GM18507 (cell line): ENCODE measurements at regions not wholly inside any gene's neighbourhood (a gene's known extent, or its start where the extent isn't known, plus 50 kb on each side); places are given as distances from the start of the nearest gene placed in this dataset.

Source experiments
- DNase-seq: peaks from one replicate; pipeline ENCODE4 v3.0.0; 2011; ENCODE audit warnings: low read depth; ENCODE audit not compliant: insufficient read length; ENCODE audit errors: extremely low spot score
- FAIRE-seq: peaks from 2 replicates; lab custom pipeline; 2011; peaks lifted over from hg19 to GRCh38; lab: Jason Lieb, UNC

GRCh38 chr1:182113879-182114626 lies 52.5 kb upstream of the ZNF648 start:
- DNase-seq = no peak
- FAIRE-seq = no peak

DNA sequence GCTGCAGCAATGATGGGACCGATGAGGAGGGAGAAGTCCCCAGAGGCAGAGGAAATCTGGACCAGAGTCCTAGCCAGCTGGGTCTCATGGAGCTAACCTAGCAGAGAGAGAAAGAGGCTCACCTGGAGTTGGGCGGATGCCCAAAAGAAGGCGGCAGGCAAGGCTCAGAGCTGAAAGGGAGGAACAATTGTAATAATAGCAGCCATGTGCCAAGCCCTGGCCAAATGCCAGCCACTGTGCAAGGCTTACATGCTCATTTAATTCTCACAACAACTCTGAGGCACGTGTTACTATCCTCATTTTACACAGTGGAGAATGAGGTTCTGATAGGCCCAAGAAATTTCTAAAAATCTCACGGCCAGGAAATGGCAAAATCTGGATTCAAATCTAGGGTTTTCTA lies 50.0 kb upstream of the ZNF648 start:
- DNase-seq (no peak), FAIRE-seq (no peak)
